ENCODE measurements at regions not wholly inside any gene's neighbourhood (a gene's known extent, or its start where the extent isn't known, plus 50 kb on each side); places are given as distances from the start of the nearest gene placed in this dataset.

- no peak for DNase-seq (ENCODE audit: low read depth in 4 of 4, low spot score in 3 of 4)
Observed at GRCh38 chr18:8499810-8500675, 109.2 kb upstream of the RAB12 start.

GRCh38 chr18:8501044-8501443, 108.2 kb upstream of the RAB12 start:
- peak in 3 of 4 donors; percentile 38 to 60 (median 43) for DNase-seq (ENCODE audit: low read depth in 4 of 4, low spot score in 3 of 4)

- no peak for DNase-seq (ENCODE audit: low read depth in 4 of 4, low spot score in 3 of 4)
Observed at GRCh38 chr18:8503248-8503647, 106.0 kb upstream of the RAB12 start.

GRCh38 chr18:8504424-8504823, 104.8 kb upstream of the RAB12 start:
- DNase-seq (ENCODE audit: low read depth in 4 of 4, low spot score in 3 of 4): no peak

- DNase-seq (ENCODE audit: low read depth in 4 of 4, low spot score in 3 of 4): no peak
Observed at GRCh38 chr18:8504880-8505435, 104.3 kb upstream of the RAB12 start.

- DNase-seq (ENCODE audit: low read depth in 4 of 4, low spot score in 3 of 4): no peak
Observed at GRCh38 chr18:8506251-8507049, 102.8 kb upstream of the RAB12 start.

GRCh38 chr18:8507361-8507760, 101.9 kb upstream of the RAB12 start:
- no peak for DNase-seq (ENCODE audit: low read depth in 4 of 4, low spot score in 3 of 4)

- no peak for DNase-seq (ENCODE audit: low read depth in 4 of 4, low spot score in 3 of 4)
Observed at GRCh38 chr18:8507915-8508705, 101.1 kb upstream of the RAB12 start.

- no peak for DNase-seq (ENCODE audit: low read depth in 4 of 4, low spot score in 3 of 4)
Observed at GRCh38 chr18:8513249-8513648, 96.0 kb upstream of the RAB12 start.

GRCh38 chr18:8514409-8514808, 94.8 kb upstream of the RAB12 start:
- no peak for DNase-seq (ENCODE audit: low read depth in 4 of 4, low spot score in 3 of 4)

GRCh38 chr18:8515142-8515865, 93.9 kb upstream of the RAB12 start:
- DNase-seq (ENCODE audit: low read depth in 4 of 4, low spot score in 3 of 4): no peak

- no peak for DNase-seq (ENCODE audit: low read depth in 4 of 4, low spot score in 3 of 4)
Observed at GRCh38 chr18:8516371-8517250, 92.6 kb upstream of the RAB12 start.

- no peak for DNase-seq (ENCODE audit: low read depth in 4 of 4, low spot score in 3 of 4)
Observed at GRCh38 chr18:8517276-8517675, 92.0 kb upstream of the RAB12 start.

- no peak for DNase-seq (ENCODE audit: low read depth in 4 of 4, low spot score in 3 of 4)
Observed at GRCh38 chr18:8519102-8519501, 90.1 kb upstream of the RAB12 start.

GRCh38 chr18:8520266-8520665, 89.0 kb upstream of the RAB12 start:
- no peak for DNase-seq (ENCODE audit: low read depth in 4 of 4, low spot score in 3 of 4)

GRCh38 chr18:8522756-8523155, 86.5 kb upstream of the RAB12 start:
- no peak for DNase-seq (ENCODE audit: low read depth in 4 of 4, low spot score in 3 of 4)

GRCh38 chr18:8525692-8526091, 83.5 kb upstream of the RAB12 start:
- DNase-seq (ENCODE audit: low read depth in 4 of 4, low spot score in 3 of 4): no peak

- no peak for DNase-seq (ENCODE audit: low read depth in 4 of 4, low spot score in 3 of 4)
Observed at GRCh38 chr18:8526332-8526731, 82.9 kb upstream of the RAB12 start.

- no peak for DNase-seq (ENCODE audit: low read depth in 4 of 4, low spot score in 3 of 4)
Observed at GRCh38 chr18:8529609-8530008, 79.6 kb upstream of the RAB12 start.

Measured in left renal pelvis (tissue), 4 donors.